Esophagus muscularis mucosa (tissue), 3 donors: ENCODE measurements at regions not wholly inside any gene's neighbourhood (a gene's known extent, or its start where the extent isn't known, plus 50 kb on each side); places are given as distances from the start of the nearest gene placed in this dataset.

Experiments
- POLR2A ChIP-seq: fragments of 450-650 bp; IDR thresholded peaks from one replicate; pipeline ENCODE4 v1.6.1; 2017; ENCODE audit warnings: antibody characterized with exemption, moderate library complexity, mild to moderate bottlenecking, low read depth
- POLR2AphosphoS5 ChIP-seq, 2 donors: sonication (generic); formaldehyde crosslinking; IDR thresholded peaks; one replicate each; pipeline ENCODE4 v1.6.1; 2017; ENCODE audit warnings: antibody characterized with exemption in 2 of 2
- TF ChIP-seq, protein P1 (sequence below), 3 experiments: fragments of 200-600 bp in 2 of 3; fragments of 450-650 bp in 1 of 3; sonication (generic) in 2 of 3; IDR thresholded peaks; one replicate each; pipeline ENCODE4 v1.5.1; 2017 to 2019; ENCODE audit warnings: antibody characterized with exemption in 3 of 3, mild to moderate bottlenecking in 2 of 3, moderate library complexity in 1 of 3

DNA sequence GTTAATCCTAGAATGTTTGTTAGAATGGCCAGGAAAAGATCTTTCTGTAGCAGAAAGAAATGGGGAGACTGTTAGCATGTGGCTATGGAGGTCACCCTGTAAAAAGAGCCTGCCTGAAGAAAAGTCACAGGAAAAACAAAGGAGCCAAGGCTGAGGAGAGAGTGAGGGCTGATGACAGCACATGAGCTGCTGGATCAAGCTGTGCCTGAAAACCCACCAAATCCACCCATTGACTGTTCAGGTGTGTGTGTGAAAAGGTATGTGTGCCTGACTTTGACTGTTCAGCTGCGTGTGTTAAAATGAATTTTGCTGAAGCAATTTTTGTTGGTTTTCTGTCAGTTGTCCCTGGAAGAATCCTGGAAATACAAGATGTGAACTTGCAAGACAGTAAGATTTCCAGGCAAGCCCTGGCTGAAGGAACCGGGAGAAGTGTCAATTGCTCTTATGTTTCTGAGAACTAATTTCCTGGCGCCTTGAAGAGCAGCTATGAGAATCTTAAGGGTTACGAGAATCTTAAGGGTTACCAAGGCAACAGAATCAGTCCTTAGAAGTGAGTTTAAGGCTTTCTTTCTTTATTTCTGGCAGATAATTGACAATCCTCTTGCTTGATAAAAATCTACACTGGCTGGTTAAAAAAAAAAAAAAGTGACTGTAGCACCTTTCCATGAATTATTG, 73.0 kb upstream of the LGALSL start:
- TF ChIP-seq, protein P1, sequence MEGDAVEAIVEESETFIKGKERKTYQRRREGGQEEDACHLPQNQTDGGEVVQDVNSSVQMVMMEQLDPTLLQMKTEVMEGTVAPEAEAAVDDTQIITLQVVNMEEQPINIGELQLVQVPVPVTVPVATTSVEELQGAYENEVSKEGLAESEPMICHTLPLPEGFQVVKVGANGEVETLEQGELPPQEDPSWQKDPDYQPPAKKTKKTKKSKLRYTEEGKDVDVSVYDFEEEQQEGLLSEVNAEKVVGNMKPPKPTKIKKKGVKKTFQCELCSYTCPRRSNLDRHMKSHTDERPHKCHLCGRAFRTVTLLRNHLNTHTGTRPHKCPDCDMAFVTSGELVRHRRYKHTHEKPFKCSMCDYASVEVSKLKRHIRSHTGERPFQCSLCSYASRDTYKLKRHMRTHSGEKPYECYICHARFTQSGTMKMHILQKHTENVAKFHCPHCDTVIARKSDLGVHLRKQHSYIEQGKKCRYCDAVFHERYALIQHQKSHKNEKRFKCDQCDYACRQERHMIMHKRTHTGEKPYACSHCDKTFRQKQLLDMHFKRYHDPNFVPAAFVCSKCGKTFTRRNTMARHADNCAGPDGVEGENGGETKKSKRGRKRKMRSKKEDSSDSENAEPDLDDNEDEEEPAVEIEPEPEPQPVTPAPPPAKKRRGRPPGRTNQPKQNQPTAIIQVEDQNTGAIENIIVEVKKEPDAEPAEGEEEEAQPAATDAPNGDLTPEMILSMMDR (IDR thresholded peaks at IDR 0.05): no peak
- no peak for TF ChIP-seq POLR2AphosphoS5 (IDR thresholded peaks at IDR 0.05)
- no peak for TF ChIP-seq POLR2A
